GM12864 (cell line): ENCODE measurements at regions not wholly inside any gene's neighbourhood (a gene's known extent, or its start where the extent isn't known, plus 50 kb on each side); places are given as distances from the start of the nearest gene placed in this dataset.

ENCODE experiments used
- DNase-seq: peaks from one replicate; pipeline ENCODE4 v3.0.0-alpha.2; 2011; ENCODE audit warnings: low read depth
- H3K4me3 ChIP-seq: 2 replicates; pipeline ENCODE4 v1.5.1; 2011; ENCODE audit warnings: mild to moderate bottlenecking, low read depth, low read length, control low read depth
- TF ChIP-seq, protein P1 (sequence below): IDR thresholded peaks from 2 replicates; pipeline ENCODE4 v1.5.1; 2011; ENCODE audit warnings: low read depth, mild to moderate bottlenecking, moderate library complexity, low read length, control low read depth, inconsistent platforms; ENCODE audit errors: missing control alignments

DNA sequence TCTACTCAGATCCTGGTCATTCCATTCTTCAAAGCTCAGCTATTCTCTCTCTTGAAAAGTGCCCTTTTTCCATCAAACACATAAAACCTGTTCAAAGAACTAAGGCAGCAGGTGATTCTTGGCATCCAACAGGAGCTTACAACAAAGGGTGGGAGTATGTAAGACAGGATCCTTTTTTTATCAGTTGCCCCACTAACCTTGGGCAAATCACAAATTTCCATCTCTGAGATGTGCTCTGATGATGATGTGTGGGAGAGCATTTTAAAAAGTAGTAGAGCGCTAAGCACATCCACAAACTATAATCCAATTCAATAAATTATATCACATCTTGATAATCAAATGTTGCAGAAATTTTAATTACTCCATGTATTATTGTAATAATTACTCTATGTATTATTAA, 53.7 kb upstream of the FDX1 start:
- TF ChIP-seq, protein P1, sequence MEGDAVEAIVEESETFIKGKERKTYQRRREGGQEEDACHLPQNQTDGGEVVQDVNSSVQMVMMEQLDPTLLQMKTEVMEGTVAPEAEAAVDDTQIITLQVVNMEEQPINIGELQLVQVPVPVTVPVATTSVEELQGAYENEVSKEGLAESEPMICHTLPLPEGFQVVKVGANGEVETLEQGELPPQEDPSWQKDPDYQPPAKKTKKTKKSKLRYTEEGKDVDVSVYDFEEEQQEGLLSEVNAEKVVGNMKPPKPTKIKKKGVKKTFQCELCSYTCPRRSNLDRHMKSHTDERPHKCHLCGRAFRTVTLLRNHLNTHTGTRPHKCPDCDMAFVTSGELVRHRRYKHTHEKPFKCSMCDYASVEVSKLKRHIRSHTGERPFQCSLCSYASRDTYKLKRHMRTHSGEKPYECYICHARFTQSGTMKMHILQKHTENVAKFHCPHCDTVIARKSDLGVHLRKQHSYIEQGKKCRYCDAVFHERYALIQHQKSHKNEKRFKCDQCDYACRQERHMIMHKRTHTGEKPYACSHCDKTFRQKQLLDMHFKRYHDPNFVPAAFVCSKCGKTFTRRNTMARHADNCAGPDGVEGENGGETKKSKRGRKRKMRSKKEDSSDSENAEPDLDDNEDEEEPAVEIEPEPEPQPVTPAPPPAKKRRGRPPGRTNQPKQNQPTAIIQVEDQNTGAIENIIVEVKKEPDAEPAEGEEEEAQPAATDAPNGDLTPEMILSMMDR = no peak
- no peak for DNase-seq
- no peak overlapping the region for H3K4me3 ChIP-seq

DNA sequence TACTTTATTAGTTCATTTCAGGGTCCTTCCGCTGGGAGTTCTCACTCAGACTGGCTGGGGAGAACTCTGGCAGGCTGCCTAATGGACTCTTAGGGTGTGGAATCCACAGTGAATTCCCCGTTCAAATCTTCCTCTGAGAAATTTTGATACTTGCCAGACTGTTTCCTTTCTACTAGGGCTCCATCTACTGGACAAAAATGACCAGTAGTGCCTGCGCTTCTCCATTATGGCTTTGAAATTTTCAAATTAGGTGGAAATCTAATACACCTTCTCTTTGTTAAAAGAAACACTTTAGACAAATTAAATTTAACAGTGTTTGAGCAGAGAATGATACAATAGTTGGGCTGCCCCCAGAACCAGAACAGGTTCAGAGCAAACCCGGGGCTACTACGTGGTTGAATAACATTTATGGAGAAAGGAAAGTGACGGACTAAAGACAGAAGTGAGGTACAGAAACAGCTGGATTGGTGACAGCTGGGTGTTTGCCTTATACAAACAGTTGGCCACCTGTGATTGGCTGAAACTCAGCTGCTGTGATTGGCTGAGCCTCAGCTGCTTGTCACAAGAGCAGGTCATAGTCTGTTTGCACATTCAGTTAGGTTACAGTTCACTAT, 52.9 kb upstream of the FDX1 start:
- TF ChIP-seq, protein P1 = peak; percentile 69
- H3K4me3 ChIP-seq = peak overlapping the region; percentile 3; the same call in 1 of the 2 replicates
- peak; percentile 73 for DNase-seq

DNA sequence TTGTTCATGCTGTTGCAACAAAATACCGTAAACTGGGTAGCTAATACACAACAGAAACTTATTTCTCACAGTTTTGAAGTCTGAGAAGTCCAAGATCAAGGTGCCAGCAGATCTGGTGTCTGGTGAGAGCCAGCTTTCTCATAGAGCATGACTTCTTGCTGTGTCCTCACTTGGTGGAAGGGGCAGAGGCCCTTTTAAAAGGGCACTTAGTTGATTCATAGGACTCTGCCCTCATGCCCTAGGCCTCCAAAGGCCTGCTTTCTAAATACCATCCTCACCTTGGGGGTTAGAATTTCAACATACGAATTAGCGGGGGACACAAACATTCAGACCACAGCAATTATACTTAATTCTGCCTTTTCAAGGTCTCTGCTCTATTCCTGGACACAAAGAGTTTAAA, 52.3 kb upstream of the FDX1 start:
- TF ChIP-seq, protein P1 = no peak
- H3K4me3 ChIP-seq = no peak overlapping the region
- no peak for DNase-seq

DNA sequence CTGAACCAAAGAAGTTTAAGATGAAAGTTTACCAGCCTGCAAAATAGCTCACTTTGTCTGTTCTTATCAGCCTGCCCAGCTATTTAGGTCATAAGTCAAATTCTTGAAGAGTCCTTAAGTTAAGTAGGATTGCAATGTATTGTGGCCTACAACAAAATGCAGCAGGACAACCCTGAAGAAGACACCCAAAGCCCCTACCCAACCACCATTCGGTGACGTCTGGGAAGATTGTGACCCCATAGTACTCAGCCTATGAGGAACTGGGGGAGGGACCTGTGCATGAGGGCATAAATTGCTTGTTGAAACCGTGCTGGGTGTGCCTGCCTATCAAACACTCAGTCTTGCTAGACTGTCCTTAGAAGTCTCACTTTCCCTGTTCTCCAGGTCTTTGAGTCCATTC, 50.5 kb upstream of the FDX1 start:
- DNase-seq = no peak
- TF ChIP-seq, protein P1 = no peak
- no peak overlapping the region for H3K4me3 ChIP-seq

DNA sequence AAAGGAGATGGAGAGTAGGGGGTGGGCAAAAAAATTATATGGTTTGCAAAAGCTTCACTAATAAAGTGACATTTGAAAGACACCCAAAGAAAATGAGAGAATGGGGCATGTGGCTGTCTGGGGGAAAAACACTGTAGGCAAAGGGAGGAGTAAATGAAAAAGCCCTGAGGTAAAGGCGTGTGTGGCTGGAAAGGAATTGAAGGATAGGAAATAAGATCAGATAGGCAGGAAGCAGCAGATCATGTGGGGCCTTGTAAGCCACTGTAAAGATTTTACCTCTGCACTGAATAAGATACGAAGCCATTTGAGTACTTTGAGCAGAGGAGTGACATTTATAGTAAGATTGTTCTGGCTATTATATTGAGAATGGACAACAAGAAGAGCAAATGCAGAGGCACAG, 49.8 kb upstream of the FDX1 start:
- H3K4me3 ChIP-seq = no peak overlapping the region
- no peak for DNase-seq
- TF ChIP-seq, protein P1 = no peak
